IPS-NIHi7 (cell line): ENCODE measurements at regions not wholly inside any gene's neighbourhood (a gene's known extent, or its start where the extent isn't known, plus 50 kb on each side); places are given as distances from the start of the nearest gene placed in this dataset.
A peak's percentile ranks its signal among the peaks of the same experiment; 100 is the strongest.

Experiments used
- DNase-seq: peaks from one replicate; pipeline ENCODE4 v3.0.0; 2012; ENCODE audit warnings: mixed read lengths; ENCODE audit errors: extremely low spot score

DNA sequence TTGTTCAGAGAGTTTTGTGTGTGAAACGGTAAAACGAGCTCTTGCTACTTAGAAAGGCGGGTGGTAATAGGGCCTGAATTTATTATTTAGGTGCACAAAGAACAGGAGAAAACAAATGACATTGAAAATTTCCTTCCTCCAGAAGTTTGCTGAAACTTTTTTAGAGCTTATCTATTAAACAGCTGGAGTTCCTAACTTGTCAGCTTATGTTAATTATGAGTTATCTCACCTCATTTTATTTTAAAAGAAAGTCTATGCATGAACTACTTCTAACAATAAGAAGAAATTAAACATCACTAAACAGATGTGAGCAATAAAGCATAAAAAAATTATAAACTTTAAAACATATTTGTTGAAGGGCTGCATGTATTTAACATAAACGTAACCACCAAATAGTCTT lies 373.9 kb upstream of the ANO3 start:
- no peak for DNase-seq

GRCh38 chr11:25961539-25961938 lies 370.4 kb upstream of the ANO3 start:
- DNase-seq = no peak

DNA sequence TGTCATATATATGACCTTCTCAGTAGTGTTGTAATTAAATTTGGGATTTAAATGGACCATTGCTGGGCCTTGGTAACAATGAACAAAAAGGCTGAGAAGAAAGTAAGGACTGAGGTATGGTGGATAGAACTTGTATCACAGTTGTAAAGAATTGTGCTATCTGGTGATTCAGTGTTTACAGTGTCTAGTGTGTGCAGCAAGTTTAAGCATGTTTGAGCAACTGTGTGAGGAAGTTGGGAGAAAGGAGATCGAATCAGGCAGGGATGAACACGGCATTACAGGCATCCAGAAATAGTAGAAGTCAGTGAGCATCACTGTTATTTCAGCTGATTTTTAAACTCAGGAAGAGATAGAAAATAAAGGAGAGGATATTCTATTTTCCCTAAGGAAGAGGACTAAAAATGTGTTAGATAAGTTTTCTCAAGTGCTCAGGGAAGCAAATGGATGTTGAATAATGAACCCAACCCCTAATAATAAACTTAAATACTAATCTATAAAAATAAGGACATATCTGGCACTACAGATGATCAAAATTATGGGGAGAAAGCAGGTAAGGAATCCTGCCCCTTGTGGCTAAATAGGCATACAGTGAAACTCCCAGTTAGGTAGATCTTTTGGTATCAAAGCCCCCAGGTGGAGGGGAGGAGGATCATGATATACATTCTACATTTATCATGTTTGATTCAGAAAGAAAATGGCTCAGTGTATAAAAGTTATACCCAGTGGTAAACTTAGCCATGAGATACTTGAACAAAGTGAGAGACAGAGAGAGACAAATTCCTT lies 361.0 kb upstream of the ANO3 start:
- peak; percentile 17 for DNase-seq

- no peak for DNase-seq
Observed at GRCh38 chr11:25980091-25980490, 351.8 kb upstream of the ANO3 start.

GRCh38 chr11:25981998-25982397 lies 349.9 kb upstream of the ANO3 start:
- peak; percentile 38 for DNase-seq

GRCh38 chr11:25983280-25983679 lies 348.6 kb upstream of the ANO3 start:
- DNase-seq = no peak

DNA sequence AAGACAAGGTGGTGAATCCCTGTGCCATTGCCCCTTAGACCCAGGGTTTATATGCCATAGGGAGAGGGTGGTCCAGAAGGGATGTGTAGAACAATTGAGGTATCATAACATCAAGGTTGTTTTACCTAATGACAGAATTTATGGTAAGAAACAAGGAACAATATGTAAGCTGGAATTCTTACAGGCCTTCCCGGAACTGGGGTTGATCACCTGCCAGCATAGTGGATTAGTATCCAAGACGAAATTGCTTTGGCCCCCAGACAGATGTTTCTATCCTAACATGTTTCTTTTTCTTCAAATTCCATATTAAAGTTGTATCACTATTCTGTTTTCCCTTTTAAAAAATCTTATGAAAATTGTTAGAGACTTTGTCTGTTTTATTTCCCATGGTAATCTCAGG lies 343.8 kb upstream of the ANO3 start:
- DNase-seq = no peak

GRCh38 chr11:25990406-25990805 lies 341.5 kb upstream of the ANO3 start:
- DNase-seq = no peak

DNA sequence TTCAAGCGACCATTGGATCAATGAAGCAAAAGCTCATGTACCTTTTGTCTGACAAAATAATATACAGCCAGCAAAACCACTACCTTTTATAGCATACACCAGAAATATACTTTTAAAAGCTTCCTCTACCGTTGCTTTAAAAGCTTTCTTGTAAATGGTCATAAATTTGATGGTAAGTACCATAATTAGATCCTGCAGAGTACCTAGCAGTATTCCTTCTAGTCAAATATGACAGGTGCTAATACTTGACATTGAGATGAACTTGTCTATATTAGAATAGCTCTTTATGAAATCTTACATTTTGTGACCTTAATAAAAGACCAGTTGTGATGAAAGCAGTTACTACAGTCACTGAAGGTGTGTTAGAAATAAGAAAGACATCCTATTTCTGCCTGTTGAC lies 340.5 kb upstream of the ANO3 start:
- DNase-seq = no peak

- DNase-seq = no peak
Observed at GRCh38 chr11:25992294-25992693, 339.6 kb upstream of the ANO3 start.

- DNase-seq = no peak
Observed at GRCh38 chr11:25993016-25993415, 338.9 kb upstream of the ANO3 start.

GRCh38 chr11:26011474-26011873 lies 320.5 kb upstream of the ANO3 start:
- DNase-seq = peak; percentile 10

- no peak for DNase-seq
Observed at GRCh38 chr11:26014456-26015115, 317.3 kb upstream of the ANO3 start.

DNA sequence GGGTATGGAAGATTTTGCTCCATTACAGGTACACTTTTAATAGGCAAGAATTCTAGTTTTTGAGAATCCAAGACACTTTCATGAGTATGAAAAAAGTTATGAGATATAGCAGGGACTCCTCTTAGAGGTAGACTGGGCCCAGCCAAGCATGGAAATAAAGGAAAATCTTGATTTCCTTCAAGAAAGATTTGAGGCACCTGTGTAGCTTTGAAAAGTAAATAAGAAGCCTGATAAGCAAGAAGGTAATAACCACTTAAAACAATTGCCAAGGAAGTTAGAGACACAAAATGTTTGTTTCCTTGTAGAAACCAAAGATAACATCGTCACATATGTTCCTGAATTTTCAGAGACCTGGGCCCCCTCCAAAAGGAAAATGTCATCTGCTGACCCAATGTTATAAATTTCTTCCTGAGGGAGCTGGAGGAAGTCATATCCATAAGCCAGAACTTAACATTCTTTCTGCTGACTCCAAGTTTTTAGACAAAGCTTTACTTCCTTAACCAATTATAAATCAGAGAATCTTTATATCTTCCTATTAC lies 314.5 kb upstream of the ANO3 start:
- no peak for DNase-seq

GRCh38 chr11:26017903-26018302 lies 314.0 kb upstream of the ANO3 start:
- DNase-seq = no peak

DNA sequence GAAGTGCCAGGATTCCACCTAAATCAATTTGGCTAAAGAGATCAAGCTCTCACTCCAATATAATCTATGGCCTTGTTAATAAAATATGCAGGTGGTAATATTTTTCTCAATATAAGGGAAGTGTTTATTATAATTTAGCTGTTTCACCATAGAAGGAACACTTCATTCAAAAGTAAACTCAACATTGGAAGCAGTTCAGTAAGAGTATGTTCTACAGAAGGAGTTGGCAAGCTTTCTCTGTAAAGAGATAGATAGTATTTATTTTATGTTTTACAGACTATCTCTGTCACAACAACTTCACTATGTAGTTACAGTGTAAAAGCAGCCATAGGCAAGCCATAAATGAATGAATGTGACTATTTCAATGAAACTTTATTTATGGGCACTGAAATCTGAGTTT lies 313.6 kb upstream of the ANO3 start:
- DNase-seq = no peak

DNA sequence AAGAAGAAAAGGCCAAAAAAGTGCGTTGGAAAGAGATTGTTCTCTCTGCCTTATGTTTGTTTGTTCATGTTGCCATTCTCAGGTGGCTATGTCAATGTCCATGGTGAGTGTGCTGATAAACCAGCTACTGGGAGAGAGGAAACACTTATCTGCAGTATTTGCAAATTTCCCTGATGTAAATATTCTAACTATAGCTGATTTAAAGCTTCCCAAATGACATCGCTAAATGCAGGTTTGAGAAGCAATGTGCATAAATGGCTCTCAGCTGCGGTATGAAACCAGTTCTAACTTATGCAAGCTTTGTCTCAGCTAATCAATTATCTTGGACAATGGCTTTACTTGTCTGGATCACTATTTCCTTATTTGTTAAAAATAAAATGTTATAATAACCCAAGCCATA lies 312.5 kb upstream of the ANO3 start:
- no peak for DNase-seq

DNA sequence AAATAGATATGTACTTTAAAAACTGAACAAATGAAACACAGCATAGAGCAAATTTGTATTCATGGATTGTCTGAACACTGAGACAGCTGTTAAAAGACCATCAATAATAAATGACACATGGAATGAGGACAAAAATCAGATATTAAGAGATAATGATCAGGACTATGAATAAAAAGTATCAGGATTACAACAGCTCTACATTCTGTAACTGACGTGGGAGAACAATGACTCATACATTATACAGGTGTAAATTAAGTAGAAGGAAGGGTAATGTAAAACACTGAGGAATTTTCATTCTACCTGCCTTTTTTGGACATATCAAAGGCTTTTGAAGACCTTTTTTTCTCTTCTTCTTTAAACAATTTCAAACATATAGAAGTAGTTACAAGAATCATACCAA lies 310.9 kb upstream of the ANO3 start:
- no peak for DNase-seq

DNA sequence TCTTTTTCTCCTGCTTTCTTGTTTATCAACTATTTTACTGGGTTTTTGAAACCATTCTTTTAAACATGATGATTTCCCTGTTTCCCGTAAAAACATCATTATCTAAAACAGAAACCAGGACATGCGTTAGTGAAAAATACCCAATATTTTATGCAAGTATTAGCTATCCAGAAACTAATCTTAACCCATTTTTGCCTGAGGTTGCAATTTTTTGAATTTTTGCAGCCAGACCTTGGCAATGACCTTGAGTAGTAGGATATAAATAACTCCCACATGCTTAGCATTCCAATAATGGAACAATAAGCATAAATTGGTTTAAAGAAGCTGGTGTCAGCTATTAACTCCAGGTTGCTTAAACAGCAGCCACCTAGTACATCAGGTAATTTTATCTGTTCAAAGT lies 308.9 kb upstream of the ANO3 start:
- DNase-seq = no peak

DNA sequence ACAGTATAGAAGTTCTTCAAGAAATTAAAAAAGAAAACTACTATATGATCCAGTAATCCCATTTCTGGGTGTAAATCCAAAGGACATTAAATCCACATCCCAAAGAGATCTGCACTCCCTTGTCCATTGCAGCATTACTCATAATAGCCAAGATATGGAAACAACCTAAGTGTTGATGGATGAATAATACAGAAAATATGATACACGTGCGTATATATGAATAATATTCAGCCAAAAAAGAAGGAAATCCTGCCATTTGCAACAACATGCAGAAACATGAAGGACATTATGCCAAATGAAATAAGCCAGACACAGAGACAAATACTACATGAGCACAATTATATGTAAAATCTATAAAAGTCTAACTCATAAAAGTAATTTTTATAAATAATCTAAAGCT lies 306.3 kb upstream of the ANO3 start:
- no peak for DNase-seq

DNA sequence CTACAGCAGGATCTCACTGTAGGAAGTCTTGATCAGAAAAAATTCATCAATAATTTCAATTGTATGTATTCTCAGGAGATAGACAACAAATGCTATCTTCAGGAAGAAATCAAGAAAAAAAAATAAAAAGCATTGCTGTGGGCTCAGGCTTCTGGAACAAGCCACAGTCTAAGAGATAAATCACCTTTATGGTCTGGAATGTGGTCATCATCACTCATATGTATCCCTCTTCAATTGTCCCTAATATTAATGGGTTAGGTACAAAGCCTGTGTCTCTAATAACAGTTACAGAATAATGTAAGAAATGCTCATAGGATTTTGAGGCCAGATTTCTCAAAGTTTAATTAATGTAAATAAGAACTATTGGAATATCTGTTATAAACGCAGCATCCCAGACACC lies 305.9 kb upstream of the ANO3 start:
- no peak for DNase-seq

DNA sequence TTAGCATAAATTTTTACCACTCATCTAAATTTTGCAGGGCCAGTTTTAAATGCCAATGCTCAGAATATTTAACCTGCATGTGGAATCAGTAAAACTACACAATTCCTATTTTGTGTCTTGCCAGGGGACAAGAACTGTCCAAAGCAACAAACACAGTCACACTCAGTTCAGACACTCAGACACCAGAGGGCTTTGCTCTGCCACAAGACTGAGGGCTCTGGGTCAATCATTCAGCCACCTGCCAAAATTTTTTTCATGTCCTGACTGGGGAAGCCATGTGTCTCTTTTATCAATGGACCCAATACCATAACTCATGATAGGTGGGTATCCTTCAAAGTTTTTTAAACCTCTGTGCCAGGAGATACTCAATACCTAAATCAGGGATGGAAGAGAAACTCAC lies 304.0 kb upstream of the ANO3 start:
- DNase-seq = no peak

DNA sequence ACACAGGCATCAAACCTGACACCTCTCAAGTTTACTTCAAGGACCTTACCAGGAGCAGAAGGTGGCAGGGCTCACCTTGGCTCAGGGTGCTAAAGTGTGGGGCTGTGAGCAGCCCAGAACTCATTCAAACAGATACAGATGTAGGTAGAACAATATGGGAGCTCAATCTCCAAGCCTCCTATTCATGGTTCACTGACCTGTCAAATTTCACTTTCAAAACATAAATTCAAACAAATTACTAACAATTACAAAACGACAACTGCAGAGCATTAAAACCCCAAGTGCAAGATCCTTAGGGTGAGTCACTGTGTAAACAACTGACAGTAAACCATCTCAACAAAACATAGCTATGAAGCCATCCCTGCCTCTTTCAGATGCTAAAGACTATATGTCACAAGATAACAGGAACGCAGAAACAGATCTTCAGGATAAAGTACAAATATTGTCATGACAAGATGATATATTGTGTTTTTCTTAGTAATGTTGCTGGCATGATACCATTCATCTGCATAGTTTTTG lies 303.5 kb upstream of the ANO3 start:
- peak; percentile 9 for DNase-seq
